HG03097 (cell line): ENCODE measurements at regions not wholly inside any gene's neighbourhood (a gene's known extent, or its start where the extent isn't known, plus 50 kb on each side); places are given as distances from the start of the nearest gene placed in this dataset.
"Not testable (repeated sequence)": the region's sequence is repeated elsewhere in the genome, so short reads cannot be mapped to it uniquely, and the experiment has no call there.

ENCODE experiments used
- ATAC-seq: cut with Tn5 transposase; IDR thresholded peaks from one replicate; pipeline ENCODE4 v1.9.1; 2021; ENCODE audit not compliant: unreplicated experiment, low FRiP score

- peak; percentile 48 for ATAC-seq
Observed at GRCh38 chr21:8377093-8377841, 2144.1 kb upstream of the TPTE start.

- not testable (repeated sequence) for ATAC-seq
Observed at GRCh38 chr21:8380419-8381079, 2140.8 kb upstream of the TPTE start.

- ATAC-seq: not testable (repeated sequence)
Observed at GRCh38 chr21:8388169-8388939, 2133.0 kb upstream of the TPTE start.

GRCh38 chr21:8388940-8389238 is 2132.5 kb upstream of the TPTE start:
- ATAC-seq: not testable (repeated sequence)

GRCh38 chr21:8390550-8391171 is 2130.7 kb upstream of the TPTE start:
- not testable (repeated sequence) for ATAC-seq

GRCh38 chr21:8394380-8394779 is 2127.0 kb upstream of the TPTE start:
- not testable (repeated sequence) for ATAC-seq

- ATAC-seq: not testable (repeated sequence)
Observed at GRCh38 chr21:8395992-8396391, 2125.4 kb upstream of the TPTE start.

- not testable (repeated sequence) for ATAC-seq
Observed at GRCh38 chr21:8398870-8399437, 2122.4 kb upstream of the TPTE start.

GRCh38 chr21:8399866-8400265 is 2121.5 kb upstream of the TPTE start:
- ATAC-seq: not testable (repeated sequence)

- ATAC-seq: not testable (repeated sequence)
Observed at GRCh38 chr21:8401799-8402198, 2119.6 kb upstream of the TPTE start.

- ATAC-seq: not testable (repeated sequence)
Observed at GRCh38 chr21:8406331-8406730, 2115.1 kb upstream of the TPTE start.

- ATAC-seq: not testable (repeated sequence)
Observed at GRCh38 chr21:8411139-8411671, 2110.2 kb upstream of the TPTE start.

GRCh38 chr21:8419925-8420560 is 2101.3 kb upstream of the TPTE start:
- ATAC-seq: peak; percentile 94

- peak; percentile 55 for ATAC-seq
Observed at GRCh38 chr21:8427790-8428667, 2093.4 kb upstream of the TPTE start.

GRCh38 chr21:8428668-8429456 is 2092.5 kb upstream of the TPTE start:
- ATAC-seq: peak; percentile 87

GRCh38 chr21:8434710-8435109 is 2086.7 kb upstream of the TPTE start:
- not testable (repeated sequence) for ATAC-seq

GRCh38 chr21:8443093-8443492 is 2078.3 kb upstream of the TPTE start:
- ATAC-seq: not testable (repeated sequence)

- ATAC-seq: not testable (repeated sequence)
Observed at GRCh38 chr21:8449807-8450206, 2071.6 kb upstream of the TPTE start.
